H9 (cell line): ENCODE measurements at regions not wholly inside any gene's neighbourhood (a gene's known extent, or its start where the extent isn't known, plus 50 kb on each side); places are given as distances from the start of the nearest gene placed in this dataset.

Experiments used
- DNase-seq: peaks from one replicate; pipeline ENCODE4 v3.0.0-alpha.2; 2017
- H2AFZ ChIP-seq: one replicate; pipeline ENCODE4 v1.6.1; 2013; ENCODE audit warnings: mild to moderate bottlenecking, low read length, control low read depth, moderate library complexity
- H2AK5ac ChIP-seq: 2 replicates; pipeline ENCODE4 v1.6.1; 2013; ENCODE audit warnings: low read length, control low read depth, mixed read lengths; ENCODE audit not compliant: insufficient read length
- H2BK120ac ChIP-seq: one replicate; pipeline ENCODE4 v1.6.1; 2013; ENCODE audit warnings: low read depth, mild to moderate bottlenecking, low read length, control low read depth, inconsistent platforms; ENCODE audit not compliant: poor library complexity, severe bottlenecking
- H2BK12ac ChIP-seq: 2 replicates; pipeline ENCODE4 v1.6.1; 2013; ENCODE audit warnings: low read length, control low read depth, mixed read lengths, low read depth; ENCODE audit not compliant: insufficient read length
- H2BK15ac ChIP-seq: 2 replicates; pipeline ENCODE4 v1.6.1; 2013; ENCODE audit warnings: low read depth, low read length, control low read depth
- H2BK20ac ChIP-seq: one replicate; pipeline ENCODE4 v1.6.1; 2013; ENCODE audit warnings: low read depth, mild to moderate bottlenecking, low read length, control low read depth, inconsistent platforms; ENCODE audit not compliant: poor library complexity, severe bottlenecking
- H2BK5ac ChIP-seq: 2 replicates; pipeline ENCODE4 v1.6.1; 2013; ENCODE audit warnings: low read length, control low read depth, mixed read lengths; ENCODE audit not compliant: insufficient read length
- H3K14ac ChIP-seq: 2 replicates; pipeline ENCODE4 v1.6.1; 2013; ENCODE audit warnings: low read length, control low read depth; ENCODE audit not compliant: insufficient read depth
- H3K18ac ChIP-seq: 2 replicates; pipeline ENCODE4 v1.6.1; 2013; ENCODE audit warnings: low read depth, mild to moderate bottlenecking, mixed read lengths, low read length, control low read depth; ENCODE audit not compliant: insufficient read length
- H3K23ac ChIP-seq: 2 replicates; pipeline ENCODE4 v1.6.1; 2013; ENCODE audit warnings: low read length, control low read depth, mixed read lengths, low read depth; ENCODE audit not compliant: insufficient read length
- H3K23me2 ChIP-seq: 2 replicates; pipeline ENCODE4 v1.6.1; 2013; ENCODE audit warnings: low read depth, mild to moderate bottlenecking, mixed read lengths, low read length, control low read depth; ENCODE audit not compliant: insufficient read length, poor library complexity, severe bottlenecking
- H3K27ac ChIP-seq: 2 replicates; pipeline ENCODE4 v1.5.1; 2013; ENCODE audit warnings: low read length, control low read depth, mixed read lengths, low read depth; ENCODE audit not compliant: insufficient read length
- H3K27me3 ChIP-seq: 2 replicates; pipeline ENCODE4 v1.6.1; 2013; ENCODE audit warnings: low read length, control low read depth, inconsistent platforms; ENCODE audit not compliant: insufficient read depth
- H3K4ac ChIP-seq: 2 replicates; pipeline ENCODE4 v1.6.1; 2013; ENCODE audit warnings: low read depth, mild to moderate bottlenecking, control low read depth, inconsistent platforms, low read length, moderate library complexity
- H3K4me1 ChIP-seq: 2 replicates; pipeline ENCODE4 v1.6.1; 2013; ENCODE audit warnings: low read length, control low read depth, inconsistent platforms; ENCODE audit not compliant: insufficient read depth
- H3K4me2 ChIP-seq: 2 replicates; pipeline ENCODE4 v1.6.1; 2013; ENCODE audit warnings: low read length, control low read depth, mixed read lengths; ENCODE audit not compliant: insufficient read length, insufficient read depth
- H3K56ac ChIP-seq: 2 replicates; pipeline ENCODE4 v1.6.1; 2013; ENCODE audit warnings: low read depth, mild to moderate bottlenecking, mixed read lengths, low read length, control low read depth; ENCODE audit not compliant: insufficient read length
- H3K79me1 ChIP-seq: 2 replicates; pipeline ENCODE4 v1.6.1; 2013; ENCODE audit warnings: low read depth, mild to moderate bottlenecking, moderate library complexity, low read length, control low read depth, inconsistent platforms; ENCODE audit not compliant: insufficient read depth, poor library complexity, severe bottlenecking
- H3K79me2 ChIP-seq: 2 replicates; pipeline ENCODE4 v1.6.1; 2013; ENCODE audit warnings: low read length, control low read depth, inconsistent platforms; ENCODE audit not compliant: insufficient read depth
- H3K9ac ChIP-seq: 2 replicates; pipeline ENCODE4 v1.6.1; 2013; ENCODE audit warnings: low read length, control low read depth, mixed read lengths; ENCODE audit not compliant: insufficient read length; ENCODE audit errors: extremely low read depth
- H3K9me3 ChIP-seq: one replicate; pipeline ENCODE4 v1.6.1; 2013; ENCODE audit warnings: low read depth, low read length, inconsistent platforms; ENCODE audit not compliant: control insufficient read depth
- H3T11ph ChIP-seq: one replicate; pipeline ENCODE4 v1.6.1; 2013; ENCODE audit warnings: mild to moderate bottlenecking, low read length, control low read depth, inconsistent platforms
- H4K20me1 ChIP-seq: one replicate; pipeline ENCODE4 v1.6.1; 2013; ENCODE audit not compliant: control insufficient read depth, insufficient read length, insufficient read depth
- H4K5ac ChIP-seq: 2 replicates; pipeline ENCODE4 v1.6.1; 2013; ENCODE audit warnings: low read depth, mild to moderate bottlenecking, mixed read lengths, low read length, control low read depth; ENCODE audit not compliant: insufficient read length
- H4K8ac ChIP-seq: replicated peaks from 2 replicates; pipeline ENCODE4 v1.6.1; 2013; ENCODE audit warnings: low read length, control low read depth, mixed read lengths, low read depth; ENCODE audit not compliant: insufficient read length
- H4K91ac ChIP-seq: 2 replicates; pipeline ENCODE4 v1.6.1; 2013; ENCODE audit warnings: low read depth, mild to moderate bottlenecking, moderate library complexity, mixed read lengths, low read length, control low read depth; ENCODE audit not compliant: insufficient read length
- H3K27ac Mint-ChIP-seq, 3 experiments: 2 replicates in 2 of 3; 3 replicates in 1 of 3; pipeline ENCODE4 v1.8.0; 2020 to 2021; ENCODE audit warnings: mixed read lengths in 3 of 3, mild to moderate bottlenecking in 1 of 3, moderate library complexity in 1 of 3
- H3K27me3 Mint-ChIP-seq: 2 replicates; pipeline ENCODE4 v1.8.0; 2021; ENCODE audit warnings: low read depth, mild to moderate bottlenecking, moderate library complexity, mixed read lengths
- H3K36me3 Mint-ChIP-seq, 3 experiments: 2 replicates in 2 of 3; 3 replicates in 1 of 3; pipeline ENCODE4 v1.8.0; 2020 to 2021; ENCODE audit warnings: low read depth in 3 of 3, mixed read lengths in 3 of 3; ENCODE audit not compliant: insufficient read depth in 1 of 3
- H3K4me1 Mint-ChIP-seq, 2 experiments: 2 replicates each; pipeline ENCODE4 v1.8.0; 2020; ENCODE audit warnings: mixed read lengths in 2 of 2
- H3K4me3 Mint-ChIP-seq, 2 experiments: 2 replicates in 1 of 2; 3 replicates in 1 of 2; pipeline ENCODE4 v1.8.0; 2020 to 2021; ENCODE audit warnings: mild to moderate bottlenecking in 2 of 2, mixed read lengths in 2 of 2, moderate library complexity in 1 of 2
- H3K9me3 Mint-ChIP-seq, 2 experiments: 2 replicates in 1 of 2; 3 replicates in 1 of 2; pipeline ENCODE4 v1.8.0; 2020; ENCODE audit warnings: mild to moderate bottlenecking in 2 of 2, mixed read lengths in 2 of 2, moderate library complexity in 1 of 2
- CTCF ChIP-seq: fragments of 200-600 bp; sonication (generic); conservative IDR thresholded peaks from 3 replicates; pipeline ENCODE4 v1.8.0; 2021; ENCODE audit warnings: antibody characterized with exemption, mild to moderate bottlenecking
- WGBS: extraction: QIAGEN DNeasy Blood & Tissue Kit; methylation state at CpG from one replicate; pipeline ENCODE4 v1.1.7; 2013; ENCODE audit warnings: missing lambda C conversion rate, low lambda C conversion rate, mixed read lengths; ENCODE audit not compliant: insufficient read length; ENCODE audit errors: extremely low coverage; 5-methylcytosine and 5-hydroxymethylcytosine counted together

- no peak overlapping the region for H3K9ac ChIP-seq
- no peaks in the 10 kb centered on the region for H3K9me3 ChIP-seq
- H3K18ac ChIP-seq: no peak overlapping the region
- H3K4me3 Mint-ChIP-seq: no peak overlapping the region
- H3K14ac ChIP-seq: no peak overlapping the region
- no peak overlapping the region for H2BK15ac ChIP-seq
- H3K4me1 Mint-ChIP-seq: peaks cover 4 to 11% of the 10 kb centered on the region in 2 experiments
- no peaks in the 10 kb centered on the region for H3K4me1 ChIP-seq
- no peak for TF ChIP-seq CTCF
- no peak overlapping the region for H2BK12ac ChIP-seq
- H4K5ac ChIP-seq: no peak overlapping the region
- H3K23ac ChIP-seq: no peak overlapping the region
- no peak overlapping the region for H3K27ac ChIP-seq
- no peaks in the 10 kb centered on the region for H4K20me1 ChIP-seq
- H3K27me3 ChIP-seq: no peaks in the 10 kb centered on the region; the same call in 1 of the 2 replicates
- no peak overlapping the region for H4K91ac ChIP-seq
- no peak overlapping the region for H2BK120ac ChIP-seq
- H3K4ac ChIP-seq: no peak overlapping the region
- peaks cover 9 to 15% of the 10 kb centered on the region in 2 experiments for H3K9me3 Mint-ChIP-seq
- H2BK20ac ChIP-seq: no peak overlapping the region
- no peak overlapping the region for H4K8ac ChIP-seq
- DNase-seq: no peak
- no peak overlapping the region for H3K27ac Mint-ChIP-seq
- H3T11ph ChIP-seq: no peak overlapping the region
- no peak overlapping the region for H3K4me2 ChIP-seq
- no peak overlapping the region for H2AFZ ChIP-seq
- peaks cover 0 to 4% (median 0%) of the 10 kb centered on the region in 3 experiments; a peak in 2 of 7 replicates for H3K36me3 Mint-ChIP-seq
- H2BK5ac ChIP-seq: no peak overlapping the region
- H3K79me1 ChIP-seq: no peaks in the 10 kb centered on the region
- no peak overlapping the region for H2AK5ac ChIP-seq
- no peaks in the 10 kb centered on the region for H3K79me2 ChIP-seq
- no peaks in the 10 kb centered on the region for H3K23me2 ChIP-seq
- WGBS: no CpG with 5 or more reads among the region's 8 CpGs
- no peak overlapping the region for H3K56ac ChIP-seq
- peaks cover 48% of the 10 kb centered on the region for H3K27me3 Mint-ChIP-seq
Measured at GRCh38 chr7:98467570-98468312, 66.9 kb upstream of the BAIAP2L1 start.
